HCT116 (cell line): ENCODE measurements at regions not wholly inside any gene's neighbourhood (a gene's known extent, or its start where the extent isn't known, plus 50 kb on each side); places are given as distances from the start of the nearest gene placed in this dataset.
"Not testable (repeated sequence)": the region's sequence is repeated elsewhere in the genome, so short reads cannot be mapped to it uniquely, and the experiment has no call there.

Experiments used
- ATAC-seq: fragments of 200-7000 bp; cut with Tn5 transposase; 2 replicates; pipeline ENCODE4 v1.9.1; 2020; ENCODE audit warnings: mild to moderate bottlenecking, moderate library complexity
- BruUV-seq: library from RNA; stranded (reverse); fragments of 400-500 nt; replicated peaks from 2 replicates; lab custom pipeline; 2021; lab: Mats Ljungman, UMichigan
- CTCF ChIA-PET: fragments of 300-600 bp; sonication (Branson Sonifier 250); formaldehyde crosslinking; loops from one replicate; lab custom pipeline; 2021; ENCODE audit warnings: antibody characterized with exemption; lab: Charles Lee
- POLR2A ChIA-PET: fragments of 300-600, 350-600 bp; sonication (Branson Sonifier 250); formaldehyde crosslinking; loops from one replicate; lab custom pipeline; 2021; ENCODE audit warnings: antibody characterized with exemption; lab: Charles Lee
- RAD21 ChIA-PET, 2 experiments: fragments of 300-600 bp; sonication (Branson Sonifier 250); formaldehyde crosslinking; loops; one replicate each; lab custom pipeline; 2023; ENCODE audit warnings: low total read pairs in 2 of 2; ENCODE audit not compliant: uncharacterized antibody in 2 of 2, unreplicated experiment in 2 of 2, low non-redundant PET in 1 of 2; lab: Charles Lee
- DNase-seq: peaks from one replicate; pipeline ENCODE4 v3.0.0-alpha.2; 2010; ENCODE audit warnings: low read depth, low spot score
- H2AFZ ChIP-seq: fragments of 200-600 bp; shearing (Covaris generic), sonication (generic); 2 replicates; pipeline ENCODE4 v1.6.1; 2017; ENCODE audit warnings: low read depth, mixed run types, mixed read lengths, antibody characterized with exemption, low read length; ENCODE audit not compliant: poor library complexity, severe bottlenecking
- H3K27ac ChIP-seq: 2 replicates; pipeline ENCODE4 v1.5.1; 2012; ENCODE audit warnings: low read depth, low read length
- H3K27me3 ChIP-seq: fragments of 200-600 bp; sonication (generic); 2 replicates; pipeline ENCODE4 v1.6.1; 2016; ENCODE audit warnings: mixed run types, low read length, mixed read lengths; ENCODE audit not compliant: insufficient read depth
- H3K36me3 ChIP-seq, 2 experiments: fragments of 200-500 bp in 1 of 2; fragments of 200-600 bp in 1 of 2; sonication (Bioruptor generic) in 1 of 2; sonication (generic) in 1 of 2; 2 replicates each; pipeline versions ENCODE4 v1.5.1 to v1.6.1; 2014 to 2016; ENCODE audit warnings: low read length in 2 of 2, inconsistent platforms in 1 of 2, mixed read lengths in 1 of 2, mixed run types in 1 of 2; ENCODE audit not compliant: insufficient read depth in 2 of 2, control insufficient read depth in 1 of 2
- H3K4me1 ChIP-seq, 2 experiments: fragments of 200-600 bp in 1 of 2; sonication (generic) in 1 of 2; 2 replicates each; pipeline versions ENCODE4 v1.5.1 to v1.6.1; 2012 to 2017; ENCODE audit warnings: low read length in 2 of 2, inconsistent platforms in 1 of 2, mild to moderate bottlenecking in 1 of 2, mixed read lengths in 1 of 2, mixed run types in 1 of 2, moderate library complexity in 1 of 2; ENCODE audit not compliant: insufficient read depth in 2 of 2, control insufficient read depth in 1 of 2
- H3K4me2 ChIP-seq: fragments of 200-600 bp; sonication (generic); 2 replicates; pipeline ENCODE4 v1.6.1; 2017; ENCODE audit warnings: mixed run types, low read length, mixed read lengths
- H3K4me3 ChIP-seq, 2 experiments: fragments of 200-600 bp in 1 of 2; sonication (generic) in 1 of 2; replicated peaks in 1 of 2; 2 replicates each; pipeline ENCODE4 v1.5.1; 2011 to 2016; ENCODE audit warnings: low read length in 2 of 2, control low read depth in 1 of 2, low read depth in 1 of 2, mild to moderate bottlenecking in 1 of 2, mixed read lengths in 1 of 2, mixed run types in 1 of 2
- H3K79me2 ChIP-seq: fragments of 200-600 bp; sonication (generic); 2 replicates; pipeline ENCODE4 v1.6.1; 2017; ENCODE audit warnings: mild to moderate bottlenecking, mixed run types, low read length, moderate library complexity, mixed read lengths; ENCODE audit not compliant: insufficient read depth
- H3K9ac ChIP-seq: fragments of 200-600 bp; sonication (generic); 2 replicates; pipeline ENCODE4 v1.6.1; 2016; ENCODE audit warnings: low read length, mixed read lengths
- H3K9me2 ChIP-seq: fragments of 200-600 bp; sonication (generic), shearing (Covaris generic); 2 replicates; pipeline ENCODE4 v1.6.1; 2017; ENCODE audit warnings: mixed run types, mild to moderate bottlenecking, moderate library complexity; ENCODE audit not compliant: insufficient read depth
- H3K9me3 ChIP-seq, 2 experiments: fragments of 200-500 bp in 1 of 2; fragments of 200-600 bp in 1 of 2; sonication (Bioruptor generic) in 1 of 2; sonication (generic) in 1 of 2; 2 replicates each; pipeline ENCODE4 v1.6.1; 2014 to 2017; ENCODE audit warnings: low read length in 2 of 2, mixed read lengths in 2 of 2, inconsistent platforms in 1 of 2, low read depth in 1 of 2, mild to moderate bottlenecking in 1 of 2, mixed run types in 1 of 2, moderate library complexity in 1 of 2; ENCODE audit not compliant: control insufficient read depth in 1 of 2, insufficient read depth in 1 of 2
- H4K20me1 ChIP-seq: fragments of 200-600 bp; sonication (generic), shearing (Covaris generic); 2 replicates; pipeline ENCODE4 v1.6.1; 2017; ENCODE audit warnings: mixed run types, mild to moderate bottlenecking, moderate library complexity; ENCODE audit not compliant: insufficient read depth
- CBX3 ChIP-seq: IDR thresholded peaks from 2 replicates; pipeline ENCODE4 v1.6.1; 2012; ENCODE audit warnings: low read depth
- JUND ChIP-seq: IDR thresholded peaks from 2 replicates; pipeline ENCODE4 v1.6.1; 2012
- POLR2A ChIP-seq: IDR thresholded peaks from 2 replicates; pipeline ENCODE4 v1.7.0; 2011; ENCODE audit warnings: borderline replicate concordance; ENCODE audit not compliant: insufficient read depth, insufficient read length; ENCODE audit errors: extremely low read depth
- POLR2AphosphoS5 ChIP-seq: IDR thresholded peaks from 2 replicates; pipeline ENCODE4 v1.6.1; 2011; ENCODE audit warnings: mild to moderate bottlenecking, low read depth, low read length, moderate library complexity
- SIN3A ChIP-seq: IDR thresholded peaks from 2 replicates; pipeline ENCODE4 v1.6.1; 2012; ENCODE audit warnings: low read depth
- SRF ChIP-seq: IDR thresholded peaks from 2 replicates; pipeline ENCODE4 v1.6.1; 2012; ENCODE audit warnings: low read depth
- TCF7L2 ChIP-seq: IDR thresholded peaks from 2 replicates; pipeline ENCODE4 v1.7.0; 2011; ENCODE audit warnings: borderline replicate concordance, inconsistent platforms; ENCODE audit not compliant: insufficient read depth, insufficient read length; ENCODE audit errors: extremely low read depth
- YY1 ChIP-seq: IDR thresholded peaks from 2 replicates; pipeline ENCODE4 v1.6.1; 2011; ENCODE audit warnings: low read length, low read depth, moderate library complexity, mild to moderate bottlenecking; ENCODE audit not compliant: insufficient replicate concordance; ENCODE audit errors: extremely low read depth
- intact Hi-C: fragments of 100-400 bp; cut with micrococcal nuclease; formaldehyde crosslinking; loops from 2 replicates; pipeline ENCODE4 v1.10.0; 2022
- TF ChIP-seq, protein P1 (sequence below): IDR thresholded peaks from 2 replicates; pipeline ENCODE4 v1.6.1; 2012

DNA sequence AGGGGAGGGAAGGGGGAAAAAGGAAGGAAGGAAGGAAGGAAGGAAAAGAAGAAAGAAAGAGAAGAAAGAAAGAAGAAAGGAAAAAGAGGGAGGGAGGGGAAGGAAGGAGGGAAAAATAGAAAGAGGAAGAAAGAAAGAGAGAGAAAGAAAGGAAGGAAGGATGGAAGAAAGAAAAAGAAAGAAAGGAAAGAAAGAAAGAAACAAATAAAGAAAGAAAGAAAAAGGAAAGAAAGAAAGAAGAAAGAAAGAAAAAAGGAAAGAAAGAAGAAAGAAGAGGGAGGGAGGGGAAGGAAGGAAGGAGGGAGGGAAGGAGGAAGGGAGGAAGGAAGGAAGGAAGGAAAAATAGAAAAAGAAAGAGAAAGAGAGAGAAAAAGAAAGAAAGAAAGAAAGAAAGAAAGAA is 315.8 kb upstream of the PIK3C3 start:
- H3K27me3 ChIP-seq, result no peaks in the 10 kb centered on the region
- ATAC-seq, result no peak
- H3K4me3 ChIP-seq, result no peak overlapping the region
- no peak overlapping the region for H2AFZ ChIP-seq
- no TSS peak for BruUV-seq
- no peak overlapping the region for H3K9ac ChIP-seq
- no peaks in the 10 kb centered on the region for H3K36me3 ChIP-seq
- no peaks in the 10 kb centered on the region for H4K20me1 ChIP-seq
- H3K9me3 ChIP-seq, result peaks cover 10 to 15% of the 10 kb centered on the region in 2 experiments; a peak in 2 of 4 replicates
- H3K27ac ChIP-seq, result no peak overlapping the region
- no peak for DNase-seq
- no peaks in the 10 kb centered on the region for H3K4me1 ChIP-seq
- intact Hi-C loops, result no loop called here
- TF ChIP-seq POLR2AphosphoS5, result no peak
- no peak for TF ChIP-seq CBX3
- no peak for TF ChIP-seq SIN3A
- TF ChIP-seq TCF7L2, result no peak
- TF ChIP-seq YY1, result no peak
- TF ChIP-seq JUND, result no peak
- TF ChIP-seq, protein P1, sequence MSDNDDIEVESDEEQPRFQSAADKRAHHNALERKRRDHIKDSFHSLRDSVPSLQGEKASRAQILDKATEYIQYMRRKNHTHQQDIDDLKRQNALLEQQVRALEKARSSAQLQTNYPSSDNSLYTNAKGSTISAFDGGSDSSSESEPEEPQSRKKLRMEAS, result no peak
- TF ChIP-seq SRF, result no peak
- TF ChIP-seq POLR2A, result no peak
- TF ChIP-seq, all 23 proteins: peak for 0
- ChIA-PET POLR2A (no interaction called here), CTCF (no interaction called here), RAD21 (no interaction called here)
- Histone ChIP-seq H3K4me2 (no peak overlapping the region), H3K9me2 (no peaks in the 10 kb centered on the region), H3K79me2 (no peaks in the 10 kb centered on the region)

GRCh38 chr18:41631723-41632285 is 323.2 kb upstream of the PIK3C3 start:
- H3K9ac ChIP-seq, H3K4me2 ChIP-seq, H3K36me3 ChIP-seq, DNase-seq, H3K4me1 ChIP-seq, CTCF ChIA-PET, H3K27me3 ChIP-seq, H3K9me2 ChIP-seq, ATAC-seq, BruUV-seq, H3K4me3 ChIP-seq, intact Hi-C loops, H3K27ac ChIP-seq, POLR2A ChIA-PET, H2AFZ ChIP-seq, H4K20me1 ChIP-seq, H3K79me2 ChIP-seq, RAD21 ChIA-PET: not testable (repeated sequence)
- H3K9me3 ChIP-seq, result peaks cover 7 to 18% of the 10 kb centered on the region in 2 experiments; a peak in 3 of 4 replicates
